Ascending aorta (tissue), 2 donors: ENCODE measurements at regions not wholly inside any gene's neighbourhood (a gene's known extent, or its start where the extent isn't known, plus 50 kb on each side); places are given as distances from the start of the nearest gene placed in this dataset.

ENCODE experiments used
- DNase-seq, 2 donors: peaks; one replicate each; pipeline ENCODE4 v3.0.0-alpha.2; 2019; ENCODE audit warnings: low spot score in 2 of 2
- H3K27ac ChIP-seq, 2 donors: fragments of 200-600 bp; sonication (generic); one replicate each; pipeline ENCODE4 v1.5.1; 2016 to 2017; ENCODE audit warnings: mild to moderate bottlenecking in 1 of 2
- H3K27me3 ChIP-seq: fragments of 200-600 bp; sonication (generic); one replicate; pipeline ENCODE4 v1.5.1; 2017
- H3K36me3 ChIP-seq, 2 donors: fragments of 200-600 bp; sonication (generic); one replicate each; pipeline ENCODE4 v1.5.1; 2016
- H3K4me1 ChIP-seq, 2 donors: fragments of 200-600 bp; sonication (generic); one replicate each; pipeline ENCODE4 v1.5.1; 2016 to 2017; ENCODE audit warnings: mild to moderate bottlenecking in 1 of 2
- H3K4me3 ChIP-seq, 2 donors: fragments of 200-600 bp; sonication (generic); one replicate each; pipeline ENCODE4 v1.5.1; 2016 to 2017; ENCODE audit warnings: mild to moderate bottlenecking in 1 of 2
- H3K9me3 ChIP-seq, 2 donors: fragments of 200-600 bp; sonication (generic); one replicate each; pipeline ENCODE4 v1.5.1; 2016
- intact Hi-C: fragments of 100-400 bp; cut with DNase I; formaldehyde crosslinking; loops from one replicate; pipeline ENCODE4 v1.15.1; 2023
- TF ChIP-seq, protein P1 (sequence below), 3 experiments: fragments of 200-600 bp in 2 of 3; fragments of 450-650 bp in 1 of 3; sonication (generic) in 2 of 3; IDR thresholded peaks; one replicate each; pipeline ENCODE4 v1.5.1; 2016 to 2019; ENCODE audit warnings: antibody characterized with exemption in 3 of 3, mild to moderate bottlenecking in 1 of 3, moderate library complexity in 1 of 3

DNA sequence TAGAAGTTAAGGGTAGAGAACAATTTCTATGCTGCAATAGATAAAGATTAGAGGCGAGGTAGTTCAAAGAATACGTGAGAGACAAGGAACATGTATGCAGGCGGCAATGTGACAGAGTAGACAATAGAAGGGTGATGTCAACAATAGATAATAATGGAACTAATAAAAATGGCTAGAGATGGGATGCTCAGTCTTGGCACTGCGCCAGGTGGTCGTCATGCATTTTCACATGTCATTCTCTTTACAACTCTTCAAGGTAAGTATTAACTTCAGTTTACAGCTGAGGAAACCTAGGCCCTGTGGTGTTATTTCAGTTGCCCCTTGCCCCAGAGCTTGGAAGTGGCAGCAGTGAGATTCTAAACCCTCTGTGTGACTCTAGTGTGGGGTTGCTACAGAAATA lies 890.7 kb upstream of the CELF4 start:
- TF ChIP-seq, protein P1, sequence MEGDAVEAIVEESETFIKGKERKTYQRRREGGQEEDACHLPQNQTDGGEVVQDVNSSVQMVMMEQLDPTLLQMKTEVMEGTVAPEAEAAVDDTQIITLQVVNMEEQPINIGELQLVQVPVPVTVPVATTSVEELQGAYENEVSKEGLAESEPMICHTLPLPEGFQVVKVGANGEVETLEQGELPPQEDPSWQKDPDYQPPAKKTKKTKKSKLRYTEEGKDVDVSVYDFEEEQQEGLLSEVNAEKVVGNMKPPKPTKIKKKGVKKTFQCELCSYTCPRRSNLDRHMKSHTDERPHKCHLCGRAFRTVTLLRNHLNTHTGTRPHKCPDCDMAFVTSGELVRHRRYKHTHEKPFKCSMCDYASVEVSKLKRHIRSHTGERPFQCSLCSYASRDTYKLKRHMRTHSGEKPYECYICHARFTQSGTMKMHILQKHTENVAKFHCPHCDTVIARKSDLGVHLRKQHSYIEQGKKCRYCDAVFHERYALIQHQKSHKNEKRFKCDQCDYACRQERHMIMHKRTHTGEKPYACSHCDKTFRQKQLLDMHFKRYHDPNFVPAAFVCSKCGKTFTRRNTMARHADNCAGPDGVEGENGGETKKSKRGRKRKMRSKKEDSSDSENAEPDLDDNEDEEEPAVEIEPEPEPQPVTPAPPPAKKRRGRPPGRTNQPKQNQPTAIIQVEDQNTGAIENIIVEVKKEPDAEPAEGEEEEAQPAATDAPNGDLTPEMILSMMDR (IDR thresholded peaks at IDR 0.05): no peak
- H3K36me3 ChIP-seq: no peaks in the 10 kb centered on the region
- DNase-seq: no peak
- H3K27ac ChIP-seq: no peak overlapping the region
- intact Hi-C loops: no loop called here
- no peaks in the 10 kb centered on the region for H3K27me3 ChIP-seq
- H3K9me3 ChIP-seq: no peaks in the 10 kb centered on the region
- no peak overlapping the region for H3K4me3 ChIP-seq
- H3K4me1 ChIP-seq: no peaks in the 10 kb centered on the region

GRCh38 chr18:38454764-38455469 lies 889.3 kb upstream of the CELF4 start:
- TF ChIP-seq, protein P1 (IDR thresholded peaks at IDR 0.05): no peak
- no peaks in the 10 kb centered on the region for H3K4me1 ChIP-seq
- H3K9me3 ChIP-seq: no peaks in the 10 kb centered on the region
- intact Hi-C loops: no loop called here
- no peaks in the 10 kb centered on the region for H3K27me3 ChIP-seq
- no peak overlapping the region for H3K4me3 ChIP-seq
- H3K36me3 ChIP-seq: no peaks in the 10 kb centered on the region
- H3K27ac ChIP-seq: no peak overlapping the region
- no peak for DNase-seq

DNA sequence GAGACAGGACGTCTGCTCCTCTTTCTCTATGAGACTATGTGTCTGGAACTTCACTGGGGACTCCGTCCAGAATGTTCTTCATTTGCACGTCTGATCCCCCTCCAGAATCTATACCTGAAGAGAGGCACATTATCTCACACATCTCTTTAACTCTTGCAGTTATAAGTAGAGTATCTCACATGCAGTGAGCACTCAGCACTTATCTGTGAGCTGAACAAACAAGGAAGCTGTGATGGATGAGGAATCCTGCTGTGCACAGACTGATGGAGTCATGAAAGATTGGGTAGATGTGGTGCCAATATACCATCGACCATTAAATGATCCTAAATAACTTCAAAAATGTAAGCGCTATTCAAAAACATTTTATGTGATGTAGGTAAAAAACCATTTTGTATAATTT lies 888.3 kb upstream of the CELF4 start:
- intact Hi-C loops: no loop called here
- no peak for DNase-seq
- no peaks in the 10 kb centered on the region for H3K27me3 ChIP-seq
- TF ChIP-seq, protein P1 (IDR thresholded peaks at IDR 0.05): no peak
- H3K9me3 ChIP-seq: no peaks in the 10 kb centered on the region
- no peaks in the 10 kb centered on the region for H3K36me3 ChIP-seq
- no peaks in the 10 kb centered on the region for H3K4me1 ChIP-seq
- H3K27ac ChIP-seq: no peak overlapping the region
- no peak overlapping the region for H3K4me3 ChIP-seq

- intact Hi-C loops: no loop called here
- DNase-seq: no peak
- H3K4me3 ChIP-seq: no peak overlapping the region
- no peaks in the 10 kb centered on the region for H3K4me1 ChIP-seq
- H3K9me3 ChIP-seq: no peaks in the 10 kb centered on the region
- TF ChIP-seq, protein P1 (IDR thresholded peaks at IDR 0.05): no peak
- no peaks in the 10 kb centered on the region for H3K27me3 ChIP-seq
- H3K36me3 ChIP-seq: no peaks in the 10 kb centered on the region
- no peak overlapping the region for H3K27ac ChIP-seq
These were observed 885.3 kb upstream of the CELF4 start for GRCh38 chr18:38450876-38451275.

- intact Hi-C loops: no loop called here
- Histone ChIP-seq H3K9me3 (no peaks in the 10 kb centered on the region), H3K27ac (no peak overlapping the region)
These were observed 880.2 kb upstream of the CELF4 start for GRCh38 chr18:38445804-38446145.

More at GRCh38 chr18:38445804-38446145, 880.2 kb upstream of the CELF4 start:
- H3K4me1 ChIP-seq: no peaks in the 10 kb centered on the region
- TF ChIP-seq, protein P1 (IDR thresholded peaks at IDR 0.05): no peak
- H3K36me3 ChIP-seq: no peaks in the 10 kb centered on the region
- no peaks in the 10 kb centered on the region for H3K27me3 ChIP-seq
- H3K4me3 ChIP-seq: no peak overlapping the region
- no peak for DNase-seq
